NT2/D1 (cell line): ENCODE measurements at regions not wholly inside any gene's neighbourhood (a gene's known extent, or its start where the extent isn't known, plus 50 kb on each side); places are given as distances from the start of the nearest gene placed in this dataset.

Source experiments
- SUZ12 ChIP-seq: IDR thresholded peaks from 2 replicates; pipeline ENCODE4 v1.6.1; 2011; ENCODE audit not compliant: insufficient read length, insufficient read depth; ENCODE audit errors: extremely low read depth
- YY1 ChIP-seq: IDR thresholded peaks from 2 replicates; pipeline ENCODE4 v1.6.1; 2011; ENCODE audit not compliant: insufficient read length, insufficient read depth
- ZNF274 ChIP-seq: IDR thresholded peaks from 2 replicates; pipeline ENCODE4 v1.6.1; 2011; ENCODE audit warnings: mild to moderate bottlenecking, low read depth, low read length

DNA sequence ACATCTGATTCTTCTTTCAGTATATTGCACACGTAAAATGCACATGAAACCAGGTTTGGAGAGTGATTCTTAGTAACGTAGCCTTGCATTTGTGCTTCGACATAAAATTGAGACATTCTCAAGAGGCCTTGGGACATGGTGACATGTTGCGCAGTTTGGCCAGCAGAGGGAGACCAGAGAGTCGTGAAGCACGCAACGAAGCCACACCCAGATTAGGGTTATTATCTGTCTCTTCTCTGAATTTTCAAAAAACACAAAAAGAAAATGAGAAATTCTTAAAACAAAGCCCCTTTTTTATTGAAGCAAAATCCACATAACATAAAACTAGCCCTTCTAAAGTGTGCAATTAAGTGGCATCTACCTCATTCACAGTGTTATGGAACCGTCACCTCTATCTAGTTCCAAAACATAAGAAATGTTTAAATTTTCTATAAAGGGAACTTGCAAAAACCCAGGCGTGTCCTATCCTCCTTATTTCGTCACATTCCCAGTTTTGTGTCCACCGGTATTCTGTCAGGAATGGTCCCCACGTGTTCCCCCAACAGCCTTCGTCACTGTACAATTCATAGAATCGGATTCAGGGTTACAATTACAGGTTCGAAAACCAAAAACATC is 108.8 kb upstream of the ATF7IP start:
- no peak for TF ChIP-seq YY1
- TF ChIP-seq SUZ12: no peak
- no peak for TF ChIP-seq ZNF274
